ENCODE measurements at regions not wholly inside any gene's neighbourhood (a gene's known extent, or its start where the extent isn't known, plus 50 kb on each side); places are given as distances from the start of the nearest gene placed in this dataset.

- Mint-ChIP-seq H3K36me3 (ENCODE audit: insufficient read depth) (no peaks in the 10 kb centered on the region), H3K4me3 (no peak overlapping the region), H3K4me1 (ENCODE audit: low read depth in 2 of 2) (no peaks in the 10 kb centered on the region), H3K9me3 (no peaks in the 10 kb centered on the region), H3K27me3 (no peaks in the 10 kb centered on the region), H3K27ac (no peak overlapping the region)
- no peak for DNase-seq
- ATAC-seq (replicated peaks) = no peak
Observed at GRCh38 chr6:95439741-95440140, 137.6 kb upstream of the MANEA start.

- Mint-ChIP-seq H3K4me3 (no peak overlapping the region), H3K9me3 (no peaks in the 10 kb centered on the region), H3K27me3 (peaks cover 0 to under 1% of the 10 kb centered on the region in 2 donors), H3K4me1 (ENCODE audit: low read depth in 2 of 2) (no peaks in the 10 kb centered on the region), H3K27ac (no peak overlapping the region), H3K36me3 (ENCODE audit: insufficient read depth) (no peaks in the 10 kb centered on the region)
- DNase-seq (no peak), ATAC-seq (replicated peaks) (no peak)
Observed at GRCh38 chr6:95448208-95448607, 129.1 kb upstream of the MANEA start.

GRCh38 chr6:95469511-95469910 is 107.8 kb upstream of the MANEA start:
- peaks cover 0 to 2% of the 10 kb centered on the region in 2 donors for H3K9me3 Mint-ChIP-seq
- H3K27ac Mint-ChIP-seq = no peak overlapping the region
- no peaks in the 10 kb centered on the region for H3K36me3 Mint-ChIP-seq (ENCODE audit: insufficient read depth)
- no peak overlapping the region for H3K4me3 Mint-ChIP-seq
- no peaks in the 10 kb centered on the region for H3K4me1 Mint-ChIP-seq (ENCODE audit: low read depth in 2 of 2)
- DNase-seq (no peak), ATAC-seq (replicated peaks) (no peak)
- H3K27me3 Mint-ChIP-seq = peaks cover 13 to 15% of the 10 kb centered on the region in 2 donors

- Mint-ChIP-seq H3K36me3 (ENCODE audit: insufficient read depth) (no peaks in the 10 kb centered on the region), H3K9me3 (peaks cover 0 to 1% of the 10 kb centered on the region in 2 donors), H3K4me1 (ENCODE audit: low read depth in 2 of 2) (no peaks in the 10 kb centered on the region), H3K4me3 (no peak overlapping the region), H3K27me3 (peaks cover 0 to 8% of the 10 kb centered on the region in 2 donors), H3K27ac (no peak overlapping the region)
- no peak for DNase-seq
- ATAC-seq (replicated peaks) = no peak
Observed at GRCh38 chr6:95478941-95479340, 98.4 kb upstream of the MANEA start.

- no peaks in the 10 kb centered on the region for H3K27me3 Mint-ChIP-seq
- no peak for DNase-seq
- no peaks in the 10 kb centered on the region for H3K36me3 Mint-ChIP-seq (ENCODE audit: insufficient read depth)
- no peaks in the 10 kb centered on the region for H3K9me3 Mint-ChIP-seq
- no peak for ATAC-seq (replicated peaks)
- peaks cover 5 to 10% of the 10 kb centered on the region in 2 donors for H3K4me1 Mint-ChIP-seq (ENCODE audit: low read depth in 2 of 2)
- no peak overlapping the region for H3K4me3 Mint-ChIP-seq
- no peak overlapping the region for H3K27ac Mint-ChIP-seq
Observed at GRCh38 chr6:95487817-95488216, 89.5 kb upstream of the MANEA start.

- H3K4me3 Mint-ChIP-seq = peak overlapping the region in 1 of 2 donors; percentile 52
- H3K27ac Mint-ChIP-seq = peak overlapping the region in 1 of 2 donors; percentile 76
- H3K4me1 Mint-ChIP-seq (ENCODE audit: low read depth in 2 of 2) = peaks cover 5 to 10% of the 10 kb centered on the region in 2 donors
- ATAC-seq (replicated peaks) = peak; percentile 77
- H3K9me3 Mint-ChIP-seq = no peaks in the 10 kb centered on the region
- no peak for DNase-seq
- no peaks in the 10 kb centered on the region for H3K27me3 Mint-ChIP-seq
- H3K36me3 Mint-ChIP-seq (ENCODE audit: insufficient read depth) = no peaks in the 10 kb centered on the region
Observed at GRCh38 chr6:95489185-95489863, 88.0 kb upstream of the MANEA start.

- no peak overlapping the region for H3K4me3 Mint-ChIP-seq
- DNase-seq (no peak), ATAC-seq (replicated peaks) (no peak)
- peaks cover 0 to 3% of the 10 kb centered on the region in 2 donors for H3K4me1 Mint-ChIP-seq (ENCODE audit: low read depth in 2 of 2)
- H3K36me3 Mint-ChIP-seq (ENCODE audit: insufficient read depth) = no peaks in the 10 kb centered on the region
- H3K27ac Mint-ChIP-seq = no peak overlapping the region
- H3K9me3 Mint-ChIP-seq = peaks cover 0 to 5% of the 10 kb centered on the region in 2 donors
- no peaks in the 10 kb centered on the region for H3K27me3 Mint-ChIP-seq
Observed at GRCh38 chr6:95496769-95497426, 80.4 kb upstream of the MANEA start.

- DNase-seq = no peak
- Mint-ChIP-seq H3K9me3 (peaks cover 9 to 10% of the 10 kb centered on the region in 2 donors), H3K27ac (no peak overlapping the region), H3K4me1 (ENCODE audit: low read depth in 2 of 2) (no peaks in the 10 kb centered on the region), H3K4me3 (no peak overlapping the region), H3K27me3 (no peaks in the 10 kb centered on the region), H3K36me3 (ENCODE audit: insufficient read depth) (no peaks in the 10 kb centered on the region)
- ATAC-seq (replicated peaks) = no peak
Observed at GRCh38 chr6:95501032-95501904, 76.1 kb upstream of the MANEA start.

GRCh38 chr6:95503568-95503967 is 73.8 kb upstream of the MANEA start:
- H3K4me3 Mint-ChIP-seq = no peak overlapping the region
- no peaks in the 10 kb centered on the region for H3K4me1 Mint-ChIP-seq (ENCODE audit: low read depth in 2 of 2)
- H3K27me3 Mint-ChIP-seq = no peaks in the 10 kb centered on the region

GRCh38 chr6:95511404-95511803 is 65.9 kb upstream of the MANEA start:
- H3K27me3 Mint-ChIP-seq = no peaks in the 10 kb centered on the region
- H3K27ac Mint-ChIP-seq = no peak overlapping the region
- DNase-seq (no peak), ATAC-seq (replicated peaks) (no peak)
- H3K4me3 Mint-ChIP-seq = no peak overlapping the region
- no peaks in the 10 kb centered on the region for H3K36me3 Mint-ChIP-seq (ENCODE audit: insufficient read depth)
- no peaks in the 10 kb centered on the region for H3K4me1 Mint-ChIP-seq (ENCODE audit: low read depth in 2 of 2)
- H3K9me3 Mint-ChIP-seq = no peaks in the 10 kb centered on the region

More at GRCh38 chr6:95503568-95503967, 73.8 kb upstream of the MANEA start:
- no peak for DNase-seq
- Mint-ChIP-seq H3K9me3 (peaks cover 4 to 10% of the 10 kb centered on the region in 2 donors), H3K27ac (no peak overlapping the region), H3K36me3 (ENCODE audit: insufficient read depth) (no peaks in the 10 kb centered on the region)
- no peak for ATAC-seq (replicated peaks)

- no peaks in the 10 kb centered on the region for H3K4me1 Mint-ChIP-seq (ENCODE audit: low read depth in 2 of 2)
- no peak overlapping the region for H3K27ac Mint-ChIP-seq
- no peak for DNase-seq
- ATAC-seq (replicated peaks) = no peak
- H3K4me3 Mint-ChIP-seq = no peak overlapping the region
- H3K9me3 Mint-ChIP-seq = no peaks in the 10 kb centered on the region
- H3K27me3 Mint-ChIP-seq = no peaks in the 10 kb centered on the region
- peaks cover 3% of the 10 kb centered on the region for H3K36me3 Mint-ChIP-seq (ENCODE audit: insufficient read depth)
Observed at GRCh38 chr6:95515975-95516374, 61.4 kb upstream of the MANEA start.

GRCh38 chr6:95517004-95517403 is 60.3 kb upstream of the MANEA start:
- H3K9me3 Mint-ChIP-seq = no peaks in the 10 kb centered on the region
- no peaks in the 10 kb centered on the region for H3K4me1 Mint-ChIP-seq (ENCODE audit: low read depth in 2 of 2)
- no peak for ATAC-seq (replicated peaks)
- peaks cover 3% of the 10 kb centered on the region for H3K36me3 Mint-ChIP-seq (ENCODE audit: insufficient read depth)
- no peaks in the 10 kb centered on the region for H3K27me3 Mint-ChIP-seq
- no peak for DNase-seq
- H3K4me3 Mint-ChIP-seq = no peak overlapping the region
- no peak overlapping the region for H3K27ac Mint-ChIP-seq

GRCh38 chr6:95517568-95517967 is 59.8 kb upstream of the MANEA start:
- Mint-ChIP-seq H3K4me3 (no peak overlapping the region), H3K4me1 (ENCODE audit: low read depth in 2 of 2) (no peaks in the 10 kb centered on the region), H3K9me3 (no peaks in the 10 kb centered on the region), H3K27me3 (no peaks in the 10 kb centered on the region), H3K36me3 (ENCODE audit: insufficient read depth) (peaks cover 3% of the 10 kb centered on the region), H3K27ac (no peak overlapping the region)
- ATAC-seq (replicated peaks) (no peak), DNase-seq (no peak)

Measured in effector memory CD8-positive, alpha-beta T cell (primary cell).